ENCODE measurements at regions not wholly inside any gene's neighbourhood (a gene's known extent, or its start where the extent isn't known, plus 50 kb on each side); places are given as distances from the start of the nearest gene placed in this dataset.

GRCh38 chr14:31962920-31963319 is 114.2 kb upstream of the ARHGAP5 start:
- TF ChIP-seq BCL11B (tag by site-specific recombination; IDR thresholded peaks at IDR 0.05; ENCODE audit: low read depth) (no peak), KLF9 (tag by site-specific recombination; IDR thresholded peaks at IDR 0.05; ENCODE audit: low read depth) (no peak), KLF10 (tag by site-specific recombination; IDR thresholded peaks at IDR 0.05) (no peak), ZSCAN30 (tag by site-specific recombination; IDR thresholded peaks at IDR 0.05) (no peak), GLIS1 (tag by site-specific recombination; IDR thresholded peaks at IDR 0.05) (no peak), PATZ1 (tag by site-specific recombination; IDR thresholded peaks at IDR 0.05) (no peak)
- TF ChIP-seq, protein P1, sequence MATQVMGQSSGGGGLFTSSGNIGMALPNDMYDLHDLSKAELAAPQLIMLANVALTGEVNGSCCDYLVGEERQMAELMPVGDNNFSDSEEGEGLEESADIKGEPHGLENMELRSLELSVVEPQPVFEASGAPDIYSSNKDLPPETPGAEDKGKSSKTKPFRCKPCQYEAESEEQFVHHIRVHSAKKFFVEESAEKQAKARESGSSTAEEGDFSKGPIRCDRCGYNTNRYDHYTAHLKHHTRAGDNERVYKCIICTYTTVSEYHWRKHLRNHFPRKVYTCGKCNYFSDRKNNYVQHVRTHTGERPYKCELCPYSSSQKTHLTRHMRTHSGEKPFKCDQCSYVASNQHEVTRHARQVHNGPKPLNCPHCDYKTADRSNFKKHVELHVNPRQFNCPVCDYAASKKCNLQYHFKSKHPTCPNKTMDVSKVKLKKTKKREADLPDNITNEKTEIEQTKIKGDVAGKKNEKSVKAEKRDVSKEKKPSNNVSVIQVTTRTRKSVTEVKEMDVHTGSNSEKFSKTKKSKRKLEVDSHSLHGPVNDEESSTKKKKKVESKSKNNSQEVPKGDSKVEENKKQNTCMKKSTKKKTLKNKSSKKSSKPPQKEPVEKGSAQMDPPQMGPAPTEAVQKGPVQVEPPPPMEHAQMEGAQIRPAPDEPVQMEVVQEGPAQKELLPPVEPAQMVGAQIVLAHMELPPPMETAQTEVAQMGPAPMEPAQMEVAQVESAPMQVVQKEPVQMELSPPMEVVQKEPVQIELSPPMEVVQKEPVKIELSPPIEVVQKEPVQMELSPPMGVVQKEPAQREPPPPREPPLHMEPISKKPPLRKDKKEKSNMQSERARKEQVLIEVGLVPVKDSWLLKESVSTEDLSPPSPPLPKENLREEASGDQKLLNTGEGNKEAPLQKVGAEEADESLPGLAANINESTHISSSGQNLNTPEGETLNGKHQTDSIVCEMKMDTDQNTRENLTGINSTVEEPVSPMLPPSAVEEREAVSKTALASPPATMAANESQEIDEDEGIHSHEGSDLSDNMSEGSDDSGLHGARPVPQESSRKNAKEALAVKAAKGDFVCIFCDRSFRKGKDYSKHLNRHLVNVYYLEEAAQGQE (tag by site-specific recombination; IDR thresholded peaks at IDR 0.05): no peak
- TF ChIP-seq, protein P2, sequence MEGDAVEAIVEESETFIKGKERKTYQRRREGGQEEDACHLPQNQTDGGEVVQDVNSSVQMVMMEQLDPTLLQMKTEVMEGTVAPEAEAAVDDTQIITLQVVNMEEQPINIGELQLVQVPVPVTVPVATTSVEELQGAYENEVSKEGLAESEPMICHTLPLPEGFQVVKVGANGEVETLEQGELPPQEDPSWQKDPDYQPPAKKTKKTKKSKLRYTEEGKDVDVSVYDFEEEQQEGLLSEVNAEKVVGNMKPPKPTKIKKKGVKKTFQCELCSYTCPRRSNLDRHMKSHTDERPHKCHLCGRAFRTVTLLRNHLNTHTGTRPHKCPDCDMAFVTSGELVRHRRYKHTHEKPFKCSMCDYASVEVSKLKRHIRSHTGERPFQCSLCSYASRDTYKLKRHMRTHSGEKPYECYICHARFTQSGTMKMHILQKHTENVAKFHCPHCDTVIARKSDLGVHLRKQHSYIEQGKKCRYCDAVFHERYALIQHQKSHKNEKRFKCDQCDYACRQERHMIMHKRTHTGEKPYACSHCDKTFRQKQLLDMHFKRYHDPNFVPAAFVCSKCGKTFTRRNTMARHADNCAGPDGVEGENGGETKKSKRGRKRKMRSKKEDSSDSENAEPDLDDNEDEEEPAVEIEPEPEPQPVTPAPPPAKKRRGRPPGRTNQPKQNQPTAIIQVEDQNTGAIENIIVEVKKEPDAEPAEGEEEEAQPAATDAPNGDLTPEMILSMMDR (tag by site-specific recombination; IDR thresholded peaks at IDR 0.05): no peak
- TF ChIP-seq, protein P3, sequence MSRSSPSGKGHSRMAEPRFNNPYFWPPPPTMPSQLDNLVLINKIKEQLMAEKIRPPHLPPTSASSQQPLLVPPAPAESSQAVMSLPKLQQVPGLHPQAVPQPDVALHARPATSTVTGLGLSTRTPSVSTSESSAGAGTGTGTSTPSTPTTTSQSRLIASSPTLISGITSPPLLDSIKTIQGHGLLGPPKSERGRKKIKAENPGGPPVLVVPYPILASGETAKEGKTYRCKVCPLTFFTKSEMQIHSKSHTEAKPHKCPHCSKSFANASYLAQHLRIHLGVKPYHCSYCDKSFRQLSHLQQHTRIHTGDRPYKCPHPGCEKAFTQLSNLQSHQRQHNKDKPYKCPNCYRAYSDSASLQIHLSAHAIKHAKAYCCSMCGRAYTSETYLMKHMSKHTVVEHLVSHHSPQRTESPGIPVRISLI (tag by site-specific recombination; IDR thresholded peaks at IDR 0.05): no peak

Measured in HEK293 (cell line).